Endodermal cell (in vitro differentiated cells): ENCODE measurements at regions not wholly inside any gene's neighbourhood (a gene's known extent, or its start where the extent isn't known, plus 50 kb on each side); places are given as distances from the start of the nearest gene placed in this dataset.

Source experiments
- DNase-seq: peaks from one replicate; pipeline ENCODE4 v3.0.0-alpha.2; 2017
- H3K27ac ChIP-seq: 2 replicates; pipeline ENCODE4 v1.5.1; 2013; ENCODE audit warnings: mild to moderate bottlenecking, low read depth, low read length, moderate library complexity
- H3K27me3 ChIP-seq: 2 replicates; pipeline ENCODE4 v1.6.1; 2013; ENCODE audit warnings: mild to moderate bottlenecking, low read length, moderate library complexity; ENCODE audit not compliant: insufficient read depth, control insufficient read depth, poor library complexity, severe bottlenecking
- H3K36me3 ChIP-seq: 2 replicates; pipeline ENCODE4 v1.7.0; 2013; ENCODE audit warnings: mild to moderate bottlenecking, low read length, moderate library complexity; ENCODE audit not compliant: control insufficient read depth, insufficient read depth
- H3K4me1 ChIP-seq: one replicate; pipeline ENCODE4 v1.7.0; 2013; ENCODE audit warnings: low read length; ENCODE audit not compliant: control insufficient read depth, insufficient read depth
- H3K4me3 ChIP-seq: 2 replicates; pipeline ENCODE4 v1.5.1; 2013; ENCODE audit warnings: mild to moderate bottlenecking, low read length, moderate library complexity
- H3K9ac ChIP-seq: 2 replicates; pipeline ENCODE4 v1.6.1; 2013; ENCODE audit warnings: mild to moderate bottlenecking, low read length, moderate library complexity; ENCODE audit not compliant: poor library complexity, severe bottlenecking; ENCODE audit errors: extremely low read depth
- H3K9me3 ChIP-seq: 2 replicates; pipeline ENCODE4 v1.6.1; 2013; ENCODE audit warnings: mild to moderate bottlenecking, low read length, moderate library complexity; ENCODE audit not compliant: control insufficient read depth
- H3K27ac Mint-ChIP-seq: 2 replicates; pipeline ENCODE4 v1.8.0; 2020; ENCODE audit warnings: mixed read lengths
- H3K27me3 Mint-ChIP-seq: 2 replicates; pipeline ENCODE4 v1.8.0; 2021; ENCODE audit warnings: mild to moderate bottlenecking, mixed read lengths; ENCODE audit not compliant: insufficient read depth
- H3K36me3 Mint-ChIP-seq: 2 replicates; pipeline ENCODE4 v1.8.0; 2020; ENCODE audit warnings: low read depth, mixed read lengths
- H3K4me1 Mint-ChIP-seq: 2 replicates; pipeline ENCODE4 v1.8.0; 2020; ENCODE audit warnings: mixed read lengths
- H3K4me3 Mint-ChIP-seq: 2 replicates; pipeline ENCODE4 v1.8.0; 2020; ENCODE audit warnings: mild to moderate bottlenecking, moderate library complexity, mixed read lengths
- H3K9me3 Mint-ChIP-seq: 2 replicates; pipeline ENCODE4 v1.8.0; 2020; ENCODE audit warnings: mild to moderate bottlenecking, mixed read lengths
- CTCF ChIP-seq: fragments of 200-600 bp; sonication (generic); conservative IDR thresholded peaks from 2 replicates; pipeline ENCODE4 v1.5.0; 2021; ENCODE audit warnings: antibody characterized with exemption, mild to moderate bottlenecking
- WGBS, 2 experiments: methylation state at CpG; one replicate each; pipeline versions ENCODE4 v1.1.5 to v1.1.7; 2013; ENCODE audit warnings: missing lambda C conversion rate in 2 of 2, mixed read lengths in 1 of 2; ENCODE audit not compliant: insufficient coverage in 1 of 2, insufficient read length in 1 of 2; 5-methylcytosine and 5-hydroxymethylcytosine counted together

GRCh38 chr5:145242551-145242950 lies 592.6 kb downstream of the PRELID2 start:
- Histone ChIP-seq H3K9me3 (no peaks in the 10 kb centered on the region), H3K9ac (no peak overlapping the region), H3K27me3 (no peaks in the 10 kb centered on the region), H3K4me3 (no peak overlapping the region), H3K27ac (no peak overlapping the region), H3K4me1 (peaks cover 4% of the 10 kb centered on the region), H3K36me3 (no peaks in the 10 kb centered on the region)
- 67 to 92% methylated on average over 1 of the region's 1 CpG for WGBS, 2 experiments
- H3K27me3 Mint-ChIP-seq: no peaks in the 10 kb centered on the region
- TF ChIP-seq CTCF: no peak
- peaks cover 33% of the 10 kb centered on the region for H3K4me1 Mint-ChIP-seq
- H3K4me3 Mint-ChIP-seq: no peak overlapping the region
- no peaks in the 10 kb centered on the region for H3K9me3 Mint-ChIP-seq
- H3K27ac Mint-ChIP-seq: no peak overlapping the region
- no peak for DNase-seq
- H3K36me3 Mint-ChIP-seq: no peaks in the 10 kb centered on the region

- no peaks in the 10 kb centered on the region for H3K9me3 ChIP-seq
- no peak overlapping the region for H3K9ac ChIP-seq
- Mint-ChIP-seq H3K27ac (no peak overlapping the region), H3K4me3 (no peak overlapping the region), H3K4me1 (peaks cover 32% of the 10 kb centered on the region), H3K9me3 (no peaks in the 10 kb centered on the region), H3K36me3 (no peaks in the 10 kb centered on the region), H3K27me3 (no peaks in the 10 kb centered on the region)
- peak; percentile 89 for TF ChIP-seq CTCF
- no peaks in the 10 kb centered on the region for H3K4me1 ChIP-seq
- no peak overlapping the region for H3K4me3 ChIP-seq
- no peaks in the 10 kb centered on the region for H3K27me3 ChIP-seq
- 0 to 6% methylated on average over 1 to 3 of the region's 3 CpGs for WGBS, 2 experiments
- no peak overlapping the region for H3K27ac ChIP-seq
- H3K36me3 ChIP-seq: no peaks in the 10 kb centered on the region
- DNase-seq: peak; percentile 89
Measured at GRCh38 chr5:145237843-145238242, 597.3 kb downstream of the PRELID2 start.

- no peak overlapping the region for H3K9ac ChIP-seq
- H3K27ac ChIP-seq: no peak overlapping the region
- Mint-ChIP-seq H3K4me3 (no peak overlapping the region), H3K9me3 (no peaks in the 10 kb centered on the region), H3K4me1 (peaks cover 32% of the 10 kb centered on the region), H3K27ac (no peak overlapping the region), H3K27me3 (no peaks in the 10 kb centered on the region), H3K36me3 (no peaks in the 10 kb centered on the region)
- DNase-seq: no peak
- H3K4me1 ChIP-seq: no peaks in the 10 kb centered on the region
- H3K36me3 ChIP-seq: no peaks in the 10 kb centered on the region
- no peaks in the 10 kb centered on the region for H3K9me3 ChIP-seq
- H3K27me3 ChIP-seq: no peaks in the 10 kb centered on the region
- TF ChIP-seq CTCF: no peak
- no peak overlapping the region for H3K4me3 ChIP-seq
Measured at GRCh38 chr5:145236983-145237382, 598.2 kb downstream of the PRELID2 start.
